Hepatocyte (in vitro differentiated cells): ENCODE measurements at regions not wholly inside any gene's neighbourhood (a gene's known extent, or its start where the extent isn't known, plus 50 kb on each side); places are given as distances from the start of the nearest gene placed in this dataset.

Experiments
- EZH2 ChIP-seq: fragments of 200-600 bp; sonication (generic); IDR thresholded peaks from 2 replicates; pipeline ENCODE4 v1.6.1; 2016; ENCODE audit warnings: antibody characterized with exemption, mild to moderate bottlenecking, borderline replicate concordance
- EZH2phosphoT487 ChIP-seq: fragments of 200-600 bp; sonication (generic); IDR thresholded peaks from one replicate; pipeline ENCODE4 v1.6.1; 2018; ENCODE audit warnings: antibody characterized with exemption, mild to moderate bottlenecking, low read depth, moderate library complexity; ENCODE audit not compliant: unreplicated experiment, severe bottlenecking
- TF ChIP-seq, protein P1 (sequence below): fragments of 200-600 bp; sonication (generic); IDR thresholded peaks from 2 replicates; pipeline ENCODE4 v1.5.1; 2016; ENCODE audit warnings: antibody characterized with exemption, mild to moderate bottlenecking; ENCODE audit not compliant: poor library complexity

DNA sequence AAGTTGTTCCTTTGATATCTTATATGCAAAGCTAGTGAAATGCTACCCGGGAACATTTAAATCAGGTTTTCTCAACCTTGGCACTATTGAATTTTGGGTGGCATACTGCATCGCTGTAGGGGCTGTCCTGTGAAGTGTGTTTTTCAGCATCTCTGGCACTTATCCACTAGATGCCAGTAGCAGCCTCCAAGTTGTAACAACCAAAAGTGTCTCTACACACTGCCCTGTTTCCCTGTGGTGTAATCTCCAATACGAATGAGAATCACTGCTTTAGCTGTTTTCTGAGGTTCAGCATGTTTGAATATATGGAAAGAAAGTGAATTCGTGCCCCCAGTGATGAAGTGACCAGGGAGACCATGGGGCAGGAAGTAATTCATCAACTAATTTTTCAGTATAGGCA lies 551.6 kb upstream of the PRKX start:
- TF ChIP-seq, protein P1, sequence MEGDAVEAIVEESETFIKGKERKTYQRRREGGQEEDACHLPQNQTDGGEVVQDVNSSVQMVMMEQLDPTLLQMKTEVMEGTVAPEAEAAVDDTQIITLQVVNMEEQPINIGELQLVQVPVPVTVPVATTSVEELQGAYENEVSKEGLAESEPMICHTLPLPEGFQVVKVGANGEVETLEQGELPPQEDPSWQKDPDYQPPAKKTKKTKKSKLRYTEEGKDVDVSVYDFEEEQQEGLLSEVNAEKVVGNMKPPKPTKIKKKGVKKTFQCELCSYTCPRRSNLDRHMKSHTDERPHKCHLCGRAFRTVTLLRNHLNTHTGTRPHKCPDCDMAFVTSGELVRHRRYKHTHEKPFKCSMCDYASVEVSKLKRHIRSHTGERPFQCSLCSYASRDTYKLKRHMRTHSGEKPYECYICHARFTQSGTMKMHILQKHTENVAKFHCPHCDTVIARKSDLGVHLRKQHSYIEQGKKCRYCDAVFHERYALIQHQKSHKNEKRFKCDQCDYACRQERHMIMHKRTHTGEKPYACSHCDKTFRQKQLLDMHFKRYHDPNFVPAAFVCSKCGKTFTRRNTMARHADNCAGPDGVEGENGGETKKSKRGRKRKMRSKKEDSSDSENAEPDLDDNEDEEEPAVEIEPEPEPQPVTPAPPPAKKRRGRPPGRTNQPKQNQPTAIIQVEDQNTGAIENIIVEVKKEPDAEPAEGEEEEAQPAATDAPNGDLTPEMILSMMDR: no peak
- TF ChIP-seq EZH2: no peak
- no peak for TF ChIP-seq EZH2phosphoT487
